ENCODE measurements at regions not wholly inside any gene's neighbourhood (a gene's known extent, or its start where the extent isn't known, plus 50 kb on each side); places are given as distances from the start of the nearest gene placed in this dataset.

- no peak for TF ChIP-seq CTCF (IDR thresholded peaks at IDR 0.05)
- no peak for TF ChIP-seq EP300 (IDR thresholded peaks at IDR 0.05)
Observed at GRCh38 chr4:71277353-71277752, 61.5 kb upstream of the SLC4A4 start.

Data from tibial nerve (tissue), 4 donors.